T-cell (primary cell): ENCODE measurements at regions not wholly inside any gene's neighbourhood (a gene's known extent, or its start where the extent isn't known, plus 50 kb on each side); places are given as distances from the start of the nearest gene placed in this dataset.

Source experiments
- ATAC-seq, 4 experiments: fragments of 200-7000 bp in 3 of 4; fragments of 150-1000 bp in 1 of 4; cut with Tn5 transposase; replicated peaks in 1 of 4; 1 replicate in 3 of 4; 2 replicates in 1 of 4; pipeline ENCODE4 v1.10.0; 2021; ENCODE audit warnings: moderate library complexity in 3 of 4, mild to moderate bottlenecking in 2 of 4, moderate number of reproducible peaks in 1 of 4
- CTCF ChIA-PET, 2 donors: fragments of 300-600 bp; sonication (Branson Sonifier 250); formaldehyde crosslinking; loops; one replicate each; lab custom pipeline; 2022; ENCODE audit warnings: antibody characterized with exemption in 2 of 2; lab: Charles Lee
- POLR2A ChIA-PET, 2 donors: fragments of 300-600 bp; sonication (Branson Sonifier 250); formaldehyde crosslinking; loops; one replicate each; lab custom pipeline; 2022; ENCODE audit warnings: antibody characterized with exemption in 2 of 2; lab: Charles Lee
- DNase-seq, 35 experiments: peaks; one replicate each; pipeline versions ENCODE4 v3.0.0 to v3.0.0-alpha.2; 2013 to 2023
- H3K27ac ChIP-seq: one replicate; pipeline ENCODE4 v1.5.1; 2013; ENCODE audit warnings: low read length
- H3K27me3 ChIP-seq, 2 experiments: replicated peaks in 1 of 2; 1 replicate in 1 of 2; 2 replicates in 1 of 2; pipeline versions ENCODE4 v1.6.1 to v1.7.0; 2013; ENCODE audit warnings: low read length in 1 of 2, mixed read lengths in 1 of 2; ENCODE audit not compliant: control insufficient read depth in 2 of 2, insufficient read depth in 2 of 2; ENCODE audit errors: extremely low read depth in 1 of 2
- H3K36me3 ChIP-seq, 2 donors: 1 replicate in 1 of 2; 2 replicates in 1 of 2; pipeline versions ENCODE4 v1.6.1 to v1.7.0; 2013; ENCODE audit warnings: low read length in 1 of 2; ENCODE audit not compliant: control insufficient read depth in 2 of 2, insufficient read depth in 1 of 2; ENCODE audit errors: extremely low read depth in 1 of 2
- H3K4me1 ChIP-seq, 2 experiments: 1 replicate in 1 of 2; 2 replicates in 1 of 2; pipeline versions ENCODE4 v1.6.1 to v1.7.0; 2013; ENCODE audit warnings: low read length in 2 of 2, mixed read lengths in 1 of 2; ENCODE audit not compliant: insufficient read depth in 2 of 2, control insufficient read depth in 1 of 2; ENCODE audit errors: extremely low read depth in 1 of 2
- H3K4me3 ChIP-seq, 2 donors: 1 replicate in 1 of 2; 2 replicates in 1 of 2; pipeline versions ENCODE4 v1.5.1 to v1.7.0; 2013; ENCODE audit warnings: mild to moderate bottlenecking in 2 of 2, low read length in 1 of 2, moderate library complexity in 1 of 2; ENCODE audit not compliant: control insufficient read depth in 1 of 2; ENCODE audit errors: extremely low read depth in 1 of 2
- H3K9me3 ChIP-seq: 2 replicates; pipeline ENCODE4 v1.7.0; 2013
- H3K27ac Mint-ChIP-seq, 2 donors: one replicate each; pipeline ENCODE4 v1.8.0; 2020 to 2021; ENCODE audit warnings: mild to moderate bottlenecking in 2 of 2, mixed read lengths in 2 of 2
- H3K27me3 Mint-ChIP-seq, 2 donors: one replicate each; pipeline ENCODE4 v1.8.0; 2021 to 2022; ENCODE audit warnings: mixed read lengths in 2 of 2
- H3K36me3 Mint-ChIP-seq: one replicate; pipeline ENCODE4 v1.8.0; 2021; ENCODE audit warnings: mixed read lengths
- H3K4me1 Mint-ChIP-seq, 3 donors: one replicate each; pipeline ENCODE4 v1.8.0; 2020 to 2022; ENCODE audit warnings: mixed read lengths in 3 of 3, mild to moderate bottlenecking in 1 of 3
- H3K4me3 Mint-ChIP-seq, 3 donors: one replicate each; pipeline ENCODE4 v1.8.0; 2020 to 2022; ENCODE audit warnings: mild to moderate bottlenecking in 3 of 3, mixed read lengths in 3 of 3, moderate library complexity in 3 of 3
- H3K9me3 Mint-ChIP-seq, 3 donors: one replicate each; pipeline ENCODE4 v1.8.0; 2020 to 2022; ENCODE audit warnings: mixed read lengths in 3 of 3
- WGBS: methylation state at CpG from one replicate; pipeline ENCODE4 v1.1.5; 2013; ENCODE audit warnings: missing lambda C conversion rate; ENCODE audit not compliant: insufficient coverage; 5-methylcytosine and 5-hydroxymethylcytosine counted together

DNA sequence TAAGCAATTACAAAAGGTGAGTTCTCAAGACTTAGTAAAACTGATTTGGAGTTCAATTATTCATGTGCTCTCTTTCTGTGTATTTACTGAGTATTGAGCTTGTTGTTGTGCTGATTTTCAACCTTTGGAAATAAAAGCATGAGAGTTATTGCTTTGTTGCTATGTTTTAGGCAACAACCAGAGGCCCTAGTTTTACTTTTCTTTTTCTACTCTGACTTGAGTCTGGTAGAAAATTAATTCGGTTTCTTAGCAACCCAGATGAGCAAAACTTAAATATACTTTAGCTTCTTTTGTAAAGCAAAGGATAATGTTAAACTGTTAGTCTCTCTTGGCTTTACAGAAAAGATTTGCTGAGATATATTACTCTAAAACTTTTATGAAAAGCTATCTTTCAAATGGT, 66.4 kb upstream of the SCIN start:
- no CpG with 5 or more reads among the region's 1 CpG for WGBS
- H3K27me3 Mint-ChIP-seq = no peaks in the 10 kb centered on the region
- H3K4me1 Mint-ChIP-seq = no peaks in the 10 kb centered on the region
- ChIA-PET POLR2A (no interaction called here), CTCF (interaction anchor here (0.9 to 1.0 kb wide), 2 partner anchors 14 to 21 kb away, joined by 3 to 6 read pairs; no protein-coding TSS in a partner anchor)
- Histone ChIP-seq H3K4me1 (no peaks in the 10 kb centered on the region), H3K36me3 (no peaks in the 10 kb centered on the region), H3K9me3 (no peaks in the 10 kb centered on the region), H3K27me3 (no peaks in the 10 kb centered on the region), H3K27ac (no peak overlapping the region), H3K4me3 (no peak overlapping the region)
- no peak for DNase-seq
- H3K4me3 Mint-ChIP-seq = no peak overlapping the region
- H3K36me3 Mint-ChIP-seq = no peaks in the 10 kb centered on the region
- ATAC-seq = no peak
- no peaks in the 10 kb centered on the region for H3K9me3 Mint-ChIP-seq
- H3K27ac Mint-ChIP-seq = no peak overlapping the region

GRCh38 chr7:12508005-12508404, 62.5 kb upstream of the SCIN start:
- H3K27ac Mint-ChIP-seq = no peak overlapping the region
- H3K4me3 Mint-ChIP-seq = no peak overlapping the region
- H3K9me3 Mint-ChIP-seq = no peaks in the 10 kb centered on the region
- DNase-seq (no peak), ATAC-seq (no peak)
- ChIA-PET POLR2A (no interaction called here), CTCF (interaction anchor here in 1 of 2 donors (0.6 kb wide), 1 partner anchor 1083 kb away, joined by 3 read pairs; no protein-coding TSS in a partner anchor)
- H3K36me3 Mint-ChIP-seq = no peaks in the 10 kb centered on the region
- Histone ChIP-seq H3K36me3 (no peaks in the 10 kb centered on the region), H3K27ac (no peak overlapping the region), H3K9me3 (no peaks in the 10 kb centered on the region), H3K4me3 (no peak overlapping the region), H3K4me1 (no peaks in the 10 kb centered on the region), H3K27me3 (no peaks in the 10 kb centered on the region)
- WGBS = 100% methylated on average over 1 of the region's 3 CpGs
- H3K4me1 Mint-ChIP-seq = no peaks in the 10 kb centered on the region
- peaks cover 0 to 5% of the 10 kb centered on the region in 2 donors for H3K27me3 Mint-ChIP-seq

GRCh38 chr7:12508554-12508953, 62.0 kb upstream of the SCIN start:
- no peaks in the 10 kb centered on the region for H3K9me3 Mint-ChIP-seq
- DNase-seq = no peak
- Histone ChIP-seq H3K27ac (no peak overlapping the region), H3K4me1 (no peaks in the 10 kb centered on the region), H3K9me3 (no peaks in the 10 kb centered on the region), H3K27me3 (no peaks in the 10 kb centered on the region), H3K36me3 (no peaks in the 10 kb centered on the region), H3K4me3 (no peak overlapping the region)
- no peaks in the 10 kb centered on the region for H3K36me3 Mint-ChIP-seq
- H3K4me3 Mint-ChIP-seq = no peak overlapping the region
- no peak for ATAC-seq
- ChIA-PET POLR2A (no interaction called here), CTCF (no interaction called here)
- no peaks in the 10 kb centered on the region for H3K4me1 Mint-ChIP-seq
- WGBS = 100% methylated on average over 1 of the region's 2 CpGs
- peaks cover 0 to 6% of the 10 kb centered on the region in 2 donors for H3K27me3 Mint-ChIP-seq
- no peak overlapping the region for H3K27ac Mint-ChIP-seq

- H3K27ac Mint-ChIP-seq = no peak overlapping the region
- Histone ChIP-seq H3K36me3 (no peaks in the 10 kb centered on the region), H3K27me3 (peaks cover 0 to 17% of the 10 kb centered on the region in 2 experiments), H3K4me1 (no peaks in the 10 kb centered on the region), H3K27ac (no peak overlapping the region), H3K9me3 (no peaks in the 10 kb centered on the region), H3K4me3 (no peak overlapping the region)
- no peaks in the 10 kb centered on the region for H3K36me3 Mint-ChIP-seq
- H3K4me1 Mint-ChIP-seq = no peaks in the 10 kb centered on the region
- POLR2A ChIA-PET = no interaction called here
- H3K27me3 Mint-ChIP-seq = peaks cover 8 to 22% of the 10 kb centered on the region in 2 donors
- ATAC-seq = no peak
- H3K9me3 Mint-ChIP-seq = peaks cover 7 to 16% (median 12%) of the 10 kb centered on the region in 3 donors
- no peak for DNase-seq
- CTCF ChIA-PET = no interaction called here
- H3K4me3 Mint-ChIP-seq = no peak overlapping the region
Observed at GRCh38 chr7:12517451-12517850, 53.1 kb upstream of the SCIN start.

- H3K4me3 ChIP-seq = no peak overlapping the region
- no peaks in the 10 kb centered on the region for H3K9me3 ChIP-seq
- no peaks in the 10 kb centered on the region for H3K4me1 ChIP-seq
- WGBS = no CpG with 5 or more reads among the region's 2 CpGs
- ATAC-seq (no peak), DNase-seq (peak in 1 of 35 experiments; percentile 2)
- no peaks in the 10 kb centered on the region for H3K36me3 ChIP-seq
- peaks cover 7 to 16% (median 12%) of the 10 kb centered on the region in 3 donors for H3K9me3 Mint-ChIP-seq
- CTCF ChIA-PET = no interaction called here
- H3K27ac ChIP-seq = no peak overlapping the region
- H3K4me3 Mint-ChIP-seq = no peak overlapping the region
- H3K36me3 Mint-ChIP-seq = no peaks in the 10 kb centered on the region
- H3K4me1 Mint-ChIP-seq = no peaks in the 10 kb centered on the region
- H3K27me3 ChIP-seq = peaks cover 0 to 17% of the 10 kb centered on the region in 2 experiments
- POLR2A ChIA-PET = no interaction called here
- no peak overlapping the region for H3K27ac Mint-ChIP-seq
- peaks cover 15 to 29% of the 10 kb centered on the region in 2 donors for H3K27me3 Mint-ChIP-seq
Observed at GRCh38 chr7:12518920-12519681, 51.4 kb upstream of the SCIN start.

- ChIA-PET POLR2A (no interaction called here), CTCF (interaction anchor here in 1 of 2 donors (0.5 kb wide), 1 partner anchor 29 kb away, joined by 4 read pairs; no protein-coding TSS in a partner anchor)
- Histone ChIP-seq H3K27me3 (peaks cover 0 to 17% of the 10 kb centered on the region in 2 experiments), H3K4me1 (no peaks in the 10 kb centered on the region), H3K27ac (no peak overlapping the region), H3K36me3 (no peaks in the 10 kb centered on the region), H3K9me3 (no peaks in the 10 kb centered on the region), H3K4me3 (no peak overlapping the region)
- Mint-ChIP-seq H3K36me3 (no peaks in the 10 kb centered on the region), H3K4me1 (no peaks in the 10 kb centered on the region), H3K9me3 (peaks cover 7 to 16% (median 12%) of the 10 kb centered on the region in 3 donors), H3K27ac (no peak overlapping the region), H3K4me3 (no peak overlapping the region), H3K27me3 (peaks cover 15 to 29% of the 10 kb centered on the region in 2 donors)
- 50% methylated on average over 1 of the region's 1 CpG for WGBS
- ATAC-seq (no peak), DNase-seq (no peak)
Observed at GRCh38 chr7:12519682-12520009, 50.9 kb upstream of the SCIN start.
